ENCODE measurements at regions not wholly inside any gene's neighbourhood (a gene's known extent, or its start where the extent isn't known, plus 50 kb on each side); places are given as distances from the start of the nearest gene placed in this dataset.

DNA sequence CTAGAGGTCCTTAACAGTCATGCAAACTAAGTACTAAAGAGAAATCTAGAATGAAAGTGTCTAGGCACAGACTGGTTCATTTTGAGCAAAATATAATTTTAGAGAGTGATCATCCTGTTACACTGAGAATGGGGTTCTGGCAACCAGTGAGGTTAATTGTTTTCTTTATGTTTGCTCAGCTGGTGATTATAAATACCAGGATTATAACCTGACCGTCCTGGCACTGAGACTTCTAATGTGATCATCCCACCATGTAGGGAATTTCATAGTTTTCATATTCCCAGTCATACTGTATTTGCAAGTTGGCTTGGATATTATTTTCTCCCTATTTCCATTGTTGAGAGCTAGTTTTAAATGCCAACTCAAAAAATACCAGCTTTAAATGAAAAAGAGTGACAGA is 852.5 kb upstream of the LRATD1 start:
- CTCF ChIA-PET: no interaction called here

DNA sequence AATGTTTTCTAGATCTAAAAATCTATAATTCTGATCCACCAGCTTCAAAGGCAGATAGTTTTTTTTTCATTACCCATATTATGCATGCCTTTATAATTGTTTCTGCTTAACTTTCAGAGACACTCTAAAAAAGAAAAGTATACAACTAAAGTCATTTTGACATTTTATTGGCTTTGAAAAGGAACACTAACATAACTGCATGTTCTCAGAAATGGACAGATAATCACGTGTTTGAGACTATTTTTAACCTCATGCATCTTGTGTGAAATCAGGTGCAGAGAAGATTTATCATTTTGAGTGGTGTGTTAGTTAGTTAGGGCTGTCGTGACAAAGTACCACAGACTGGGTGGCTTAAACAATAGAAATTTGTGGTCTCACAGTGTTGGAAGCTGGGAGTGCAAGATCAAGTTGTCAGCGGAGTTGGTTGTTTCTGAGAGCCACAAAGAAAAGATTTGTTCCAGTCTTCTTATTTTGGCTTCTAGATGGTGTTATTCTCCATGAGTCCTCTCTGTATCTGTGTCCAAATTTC is 841.4 kb upstream of the LRATD1 start:
- Histone ChIP-seq H3K9me3 (ENCODE audit: control insufficient read depth, insufficient read depth, low read depth, low read length) (no peaks in the 10 kb centered on the region), H3K36me3 (ENCODE audit: control insufficient read depth, insufficient read depth, low read length) (no peaks in the 10 kb centered on the region), H3K27me3 (ENCODE audit: control insufficient read depth, insufficient read depth, low read length) (no peaks in the 10 kb centered on the region), H3K4me3 (ENCODE audit: low read depth in 2 of 2, low read length in 2 of 2) (no peak overlapping the region), H3K27ac (ENCODE audit: low read length) (no peak overlapping the region), H3K4me1 (ENCODE audit: control insufficient read depth, insufficient read depth, low read length) (no peaks in the 10 kb centered on the region)
- intact Hi-C loops (cut with micrococcal nuclease; ENCODE audit: unreplicated experiment): no loop called here
- TF ChIP-seq, protein P1, sequence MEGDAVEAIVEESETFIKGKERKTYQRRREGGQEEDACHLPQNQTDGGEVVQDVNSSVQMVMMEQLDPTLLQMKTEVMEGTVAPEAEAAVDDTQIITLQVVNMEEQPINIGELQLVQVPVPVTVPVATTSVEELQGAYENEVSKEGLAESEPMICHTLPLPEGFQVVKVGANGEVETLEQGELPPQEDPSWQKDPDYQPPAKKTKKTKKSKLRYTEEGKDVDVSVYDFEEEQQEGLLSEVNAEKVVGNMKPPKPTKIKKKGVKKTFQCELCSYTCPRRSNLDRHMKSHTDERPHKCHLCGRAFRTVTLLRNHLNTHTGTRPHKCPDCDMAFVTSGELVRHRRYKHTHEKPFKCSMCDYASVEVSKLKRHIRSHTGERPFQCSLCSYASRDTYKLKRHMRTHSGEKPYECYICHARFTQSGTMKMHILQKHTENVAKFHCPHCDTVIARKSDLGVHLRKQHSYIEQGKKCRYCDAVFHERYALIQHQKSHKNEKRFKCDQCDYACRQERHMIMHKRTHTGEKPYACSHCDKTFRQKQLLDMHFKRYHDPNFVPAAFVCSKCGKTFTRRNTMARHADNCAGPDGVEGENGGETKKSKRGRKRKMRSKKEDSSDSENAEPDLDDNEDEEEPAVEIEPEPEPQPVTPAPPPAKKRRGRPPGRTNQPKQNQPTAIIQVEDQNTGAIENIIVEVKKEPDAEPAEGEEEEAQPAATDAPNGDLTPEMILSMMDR (IDR thresholded peaks at IDR 0.05): no peak
- TF ChIP-seq, protein P2, sequence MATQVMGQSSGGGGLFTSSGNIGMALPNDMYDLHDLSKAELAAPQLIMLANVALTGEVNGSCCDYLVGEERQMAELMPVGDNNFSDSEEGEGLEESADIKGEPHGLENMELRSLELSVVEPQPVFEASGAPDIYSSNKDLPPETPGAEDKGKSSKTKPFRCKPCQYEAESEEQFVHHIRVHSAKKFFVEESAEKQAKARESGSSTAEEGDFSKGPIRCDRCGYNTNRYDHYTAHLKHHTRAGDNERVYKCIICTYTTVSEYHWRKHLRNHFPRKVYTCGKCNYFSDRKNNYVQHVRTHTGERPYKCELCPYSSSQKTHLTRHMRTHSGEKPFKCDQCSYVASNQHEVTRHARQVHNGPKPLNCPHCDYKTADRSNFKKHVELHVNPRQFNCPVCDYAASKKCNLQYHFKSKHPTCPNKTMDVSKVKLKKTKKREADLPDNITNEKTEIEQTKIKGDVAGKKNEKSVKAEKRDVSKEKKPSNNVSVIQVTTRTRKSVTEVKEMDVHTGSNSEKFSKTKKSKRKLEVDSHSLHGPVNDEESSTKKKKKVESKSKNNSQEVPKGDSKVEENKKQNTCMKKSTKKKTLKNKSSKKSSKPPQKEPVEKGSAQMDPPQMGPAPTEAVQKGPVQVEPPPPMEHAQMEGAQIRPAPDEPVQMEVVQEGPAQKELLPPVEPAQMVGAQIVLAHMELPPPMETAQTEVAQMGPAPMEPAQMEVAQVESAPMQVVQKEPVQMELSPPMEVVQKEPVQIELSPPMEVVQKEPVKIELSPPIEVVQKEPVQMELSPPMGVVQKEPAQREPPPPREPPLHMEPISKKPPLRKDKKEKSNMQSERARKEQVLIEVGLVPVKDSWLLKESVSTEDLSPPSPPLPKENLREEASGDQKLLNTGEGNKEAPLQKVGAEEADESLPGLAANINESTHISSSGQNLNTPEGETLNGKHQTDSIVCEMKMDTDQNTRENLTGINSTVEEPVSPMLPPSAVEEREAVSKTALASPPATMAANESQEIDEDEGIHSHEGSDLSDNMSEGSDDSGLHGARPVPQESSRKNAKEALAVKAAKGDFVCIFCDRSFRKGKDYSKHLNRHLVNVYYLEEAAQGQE (IDR thresholded peaks at IDR 0.05; ENCODE audit: insufficient read depth in 1 of 2, low read depth in 2 of 2, low read length in 1 of 2): no peak
- TF ChIP-seq SIN3A (IDR thresholded peaks at IDR 0.05; ENCODE audit: borderline replicate concordance, insufficient read depth, low read depth, low read length): no peak
- no peak for TF ChIP-seq POLR2AphosphoS5 (IDR thresholded peaks at IDR 0.05; ENCODE audit: low read depth, low read length)
- no peak for TF ChIP-seq TCF7L2 (IDR thresholded peaks at IDR 0.05; ENCODE audit: low read depth, low read length)
- in situ Hi-C loops (cut with HindIII; ENCODE audit: low pct_unique_long_range_greater_than_20kb, low sequenced_read_pairs): no loop called here
- ChIA-PET CTCF (no interaction called here), POLR2A (no interaction called here)
- no peak for DNase-seq (ENCODE audit: low read depth, low spot score)
- BruUV-seq (replicated peaks): no TSS peak
- ATAC-seq: no peak

More for the DNA sequence above, 852.5 kb upstream of the LRATD1 start:
- in situ Hi-C loops (cut with HindIII; ENCODE audit: low pct_unique_long_range_greater_than_20kb, low sequenced_read_pairs) (no loop called here), intact Hi-C loops (cut with micrococcal nuclease; ENCODE audit: unreplicated experiment) (no loop called here)
- H3K27me3 ChIP-seq (ENCODE audit: control insufficient read depth, insufficient read depth, low read length): no peaks in the 10 kb centered on the region
- H3K27ac ChIP-seq (ENCODE audit: low read length): no peak overlapping the region
- ATAC-seq: no peak
- no peaks in the 10 kb centered on the region for H3K4me1 ChIP-seq (ENCODE audit: control insufficient read depth, insufficient read depth, low read length)
- DNase-seq (ENCODE audit: low read depth, low spot score): no peak
- BruUV-seq (replicated peaks): no TSS peak
- no peak overlapping the region for H3K4me3 ChIP-seq (ENCODE audit: low read depth in 2 of 2, low read length in 2 of 2)
- peaks cover 3% of the 10 kb centered on the region; the same call in 1 of the 2 replicates for H3K9me3 ChIP-seq (ENCODE audit: control insufficient read depth, insufficient read depth, low read depth, low read length)
- no peaks in the 10 kb centered on the region for H3K36me3 ChIP-seq (ENCODE audit: control insufficient read depth, insufficient read depth, low read length)
- TF ChIP-seq SIN3A (IDR thresholded peaks at IDR 0.05; ENCODE audit: borderline replicate concordance, insufficient read depth, low read depth, low read length): no peak
- no peak for TF ChIP-seq POLR2AphosphoS5 (IDR thresholded peaks at IDR 0.05; ENCODE audit: low read depth, low read length)
- TF ChIP-seq, protein P2 (IDR thresholded peaks at IDR 0.05; ENCODE audit: insufficient read depth in 1 of 2, low read depth in 2 of 2, low read length in 1 of 2): no peak
- no peak for TF ChIP-seq TCF7L2 (IDR thresholded peaks at IDR 0.05; ENCODE audit: low read depth, low read length)
- TF ChIP-seq, protein P1 (IDR thresholded peaks at IDR 0.05): no peak
- POLR2A ChIA-PET: no interaction called here

All from Panc1 (cell line).